ENCODE measurements at regions not wholly inside any gene's neighbourhood (a gene's known extent, or its start where the extent isn't known, plus 50 kb on each side); places are given as distances from the start of the nearest gene placed in this dataset.

DNA sequence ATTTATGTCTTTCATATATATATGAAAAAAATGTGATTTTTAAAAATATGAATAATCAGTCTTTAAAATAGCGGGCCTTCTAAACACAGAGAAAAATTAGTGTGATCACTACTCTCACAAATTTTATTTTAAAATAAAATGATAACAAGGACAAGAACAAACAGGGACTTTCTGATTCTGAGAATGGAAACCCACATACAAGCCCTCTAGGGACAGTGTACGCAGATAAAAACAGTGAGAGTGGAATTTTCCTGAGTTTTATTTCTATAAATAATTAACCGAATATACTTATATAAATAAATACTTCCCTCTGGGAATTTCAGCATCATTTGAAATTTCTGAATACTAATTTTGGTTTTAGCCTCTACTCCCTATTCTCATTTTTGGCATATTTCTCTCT, 201.4 kb upstream of the CBLB start:
- no peak for TF ChIP-seq CTCF (IDR thresholded peaks at IDR 0.05)
- TF ChIP-seq POLR2A (IDR thresholded peaks at IDR 0.05), result no peak

Data from uterus (tissue), 2 donors.